Prostate gland (tissue), 2 donors: ENCODE measurements at regions not wholly inside any gene's neighbourhood (a gene's known extent, or its start where the extent isn't known, plus 50 kb on each side); places are given as distances from the start of the nearest gene placed in this dataset.

Experiments
- DNase-seq: peaks from one replicate; pipeline ENCODE4 v3.0.0-alpha.2; 2019; ENCODE audit warnings: low spot score
- H3K27ac ChIP-seq, 2 donors: fragments of 200-600 bp; sonication (generic); 2 replicates each; pipeline ENCODE4 v1.5.1; 2017 to 2019
- H3K27me3 ChIP-seq: fragments of 200-600 bp; sonication (generic); replicated peaks from 2 replicates; pipeline ENCODE4 v1.5.1; 2019; ENCODE audit not compliant: insufficient read depth
- H3K36me3 ChIP-seq, 2 donors: fragments of 200-600 bp; sonication (generic); 1 replicate in 1 of 2; 2 replicates in 1 of 2; pipeline versions ENCODE4 v1.5.1 to v1.8.1; 2017 to 2019
- H3K4me1 ChIP-seq: fragments of 200-600 bp; sonication (generic); replicated peaks from 2 replicates; pipeline ENCODE4 v1.5.1; 2019
- H3K4me3 ChIP-seq, 2 donors: fragments of 200-600 bp; sonication (generic); 2 replicates each; pipeline ENCODE4 v1.5.1; 2017 to 2019
- H3K9me3 ChIP-seq: fragments of 200-600 bp; sonication (generic); 2 replicates; pipeline ENCODE4 v1.5.1; 2017
- POLR2A ChIP-seq: fragments of 450-650 bp; IDR thresholded peaks from one replicate; pipeline ENCODE4 v1.6.1; 2016; ENCODE audit warnings: antibody characterized with exemption, mild to moderate bottlenecking
- POLR2AphosphoS5 ChIP-seq: sonication (generic); formaldehyde crosslinking; IDR thresholded peaks from one replicate; pipeline ENCODE4 v1.6.1; 2017; ENCODE audit warnings: antibody characterized with exemption
- WGBS: methylation state at CpG from one replicate; pipeline ENCODE4 v1.1.5; 2018; 5-methylcytosine and 5-hydroxymethylcytosine counted together
- intact Hi-C: fragments of 100-400 bp; cut with DNase I; formaldehyde crosslinking; loops from one replicate; pipeline ENCODE4 v1.14.2; 2022
- TF ChIP-seq, protein P1 (sequence below), 4 experiments: fragments of 200-600 bp in 2 of 4; fragments of 450-650 bp in 2 of 4; sonication (generic) in 2 of 4; IDR thresholded peaks; 1 replicate in 3 of 4; 2 replicates in 1 of 4; pipeline ENCODE4 v1.5.1; 2016 to 2019; ENCODE audit warnings: antibody characterized with exemption in 4 of 4, mild to moderate bottlenecking in 2 of 4, moderate library complexity in 2 of 4

DNA sequence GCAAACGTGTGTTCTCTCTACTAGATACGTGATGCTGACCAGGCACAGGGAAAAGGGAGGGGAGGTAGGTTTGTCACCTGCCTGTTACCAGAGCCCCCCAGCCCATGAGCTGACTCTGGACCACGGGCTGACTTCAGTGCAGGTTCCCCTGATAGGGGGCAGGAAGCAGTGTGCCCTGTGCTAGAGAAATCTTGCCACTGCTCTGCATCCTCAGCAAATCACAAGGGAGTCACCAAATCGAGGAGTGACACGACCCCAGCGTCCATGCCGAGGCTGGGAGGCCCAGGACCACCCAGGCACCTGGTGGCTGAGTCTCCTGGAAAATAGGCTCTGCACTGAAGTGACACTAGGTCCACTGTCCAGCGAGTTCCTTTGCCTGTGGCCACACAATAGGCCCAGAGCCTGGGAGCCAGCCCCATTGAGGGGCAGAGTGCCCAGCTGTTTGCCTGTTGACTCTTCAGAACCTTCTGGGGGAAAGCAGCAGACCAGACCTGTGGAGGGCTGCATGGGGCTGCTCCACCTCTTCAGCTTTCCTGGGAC lies 99.3 kb downstream of the CTTN start:
- no peak overlapping the region for H3K4me3 ChIP-seq
- H3K36me3 ChIP-seq, result no peaks in the 10 kb centered on the region
- no peaks in the 10 kb centered on the region for H3K4me1 ChIP-seq
- intact Hi-C loops, result no loop called here
- TF ChIP-seq, protein P1, sequence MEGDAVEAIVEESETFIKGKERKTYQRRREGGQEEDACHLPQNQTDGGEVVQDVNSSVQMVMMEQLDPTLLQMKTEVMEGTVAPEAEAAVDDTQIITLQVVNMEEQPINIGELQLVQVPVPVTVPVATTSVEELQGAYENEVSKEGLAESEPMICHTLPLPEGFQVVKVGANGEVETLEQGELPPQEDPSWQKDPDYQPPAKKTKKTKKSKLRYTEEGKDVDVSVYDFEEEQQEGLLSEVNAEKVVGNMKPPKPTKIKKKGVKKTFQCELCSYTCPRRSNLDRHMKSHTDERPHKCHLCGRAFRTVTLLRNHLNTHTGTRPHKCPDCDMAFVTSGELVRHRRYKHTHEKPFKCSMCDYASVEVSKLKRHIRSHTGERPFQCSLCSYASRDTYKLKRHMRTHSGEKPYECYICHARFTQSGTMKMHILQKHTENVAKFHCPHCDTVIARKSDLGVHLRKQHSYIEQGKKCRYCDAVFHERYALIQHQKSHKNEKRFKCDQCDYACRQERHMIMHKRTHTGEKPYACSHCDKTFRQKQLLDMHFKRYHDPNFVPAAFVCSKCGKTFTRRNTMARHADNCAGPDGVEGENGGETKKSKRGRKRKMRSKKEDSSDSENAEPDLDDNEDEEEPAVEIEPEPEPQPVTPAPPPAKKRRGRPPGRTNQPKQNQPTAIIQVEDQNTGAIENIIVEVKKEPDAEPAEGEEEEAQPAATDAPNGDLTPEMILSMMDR (IDR thresholded peaks at IDR 0.05), result no peak
- TF ChIP-seq POLR2AphosphoS5 (no peak), POLR2A (no peak)
- 83% methylated on average over 8 of the region's 8 CpGs for WGBS
- H3K27ac ChIP-seq, result no peak overlapping the region
- no peaks in the 10 kb centered on the region for H3K27me3 ChIP-seq
- DNase-seq, result no peak
- no peaks in the 10 kb centered on the region for H3K9me3 ChIP-seq

DNA sequence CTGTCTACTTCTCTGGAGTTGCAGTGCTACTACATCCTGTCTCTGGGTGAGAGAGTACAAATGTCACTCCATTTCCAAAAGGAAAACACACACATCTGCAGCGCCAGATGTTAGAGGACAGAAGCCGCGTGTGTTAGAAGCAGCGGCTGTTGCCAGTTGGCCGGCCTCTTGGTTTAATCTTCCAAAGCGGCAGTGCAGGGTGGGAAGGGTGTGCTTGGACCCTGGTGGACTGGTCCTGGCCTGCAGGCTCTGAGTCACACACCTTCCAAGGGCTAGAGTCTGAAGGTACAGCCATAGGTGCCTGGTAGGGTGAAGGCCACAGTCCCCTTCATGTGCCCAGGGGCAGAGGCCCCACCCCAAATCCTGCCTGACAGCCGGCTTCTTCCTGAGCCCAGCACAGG lies 99.8 kb downstream of the CTTN start:
- 68% methylated on average over 7 of the region's 7 CpGs for WGBS

DNA sequence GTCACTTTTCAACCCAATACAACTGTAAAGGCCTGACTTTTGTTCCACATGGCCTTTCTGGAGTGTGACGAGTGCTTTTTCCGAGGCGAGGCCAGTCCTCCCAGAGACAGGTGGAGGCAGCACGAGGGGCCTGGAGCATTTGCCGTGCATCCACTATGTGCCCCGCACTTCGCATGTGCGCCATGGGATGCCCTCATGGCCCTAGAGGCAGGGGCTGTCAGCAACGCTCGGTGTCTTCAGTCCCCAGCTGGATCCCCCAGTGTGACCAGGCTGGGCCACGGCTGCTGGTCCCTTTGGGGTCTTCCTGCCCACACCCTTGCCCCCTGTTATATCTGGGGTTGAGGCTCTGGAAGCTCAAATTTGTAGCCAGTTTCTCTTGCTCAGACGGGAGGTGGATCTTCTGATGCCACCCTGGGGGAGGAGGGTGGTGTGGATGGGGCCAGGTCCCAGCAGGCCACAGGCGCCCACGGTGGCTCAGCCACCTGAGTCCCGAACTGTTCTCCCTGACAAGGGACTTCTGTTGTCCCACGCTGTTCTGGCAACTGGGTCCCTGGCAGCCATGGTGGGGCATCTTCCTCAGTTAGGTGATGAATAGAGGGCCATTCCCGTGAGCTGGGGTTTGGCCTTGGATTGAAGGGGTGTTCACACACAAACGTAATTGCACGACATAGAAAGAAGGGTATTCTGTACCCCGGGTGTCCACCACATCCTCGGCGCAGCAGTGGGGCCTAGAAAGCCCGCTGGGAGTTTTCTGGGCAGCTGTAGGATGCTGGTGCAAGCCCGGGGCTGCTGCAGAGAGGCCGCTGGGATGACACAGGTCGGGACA lies 100.9 kb downstream of the CTTN start:
- H3K36me3 ChIP-seq, result no peaks in the 10 kb centered on the region
- intact Hi-C loops, result no loop called here
- WGBS, result 93% methylated on average over 26 of the region's 26 CpGs

More for the DNA sequence above, 99.8 kb downstream of the CTTN start:
- Histone ChIP-seq H3K9me3 (no peaks in the 10 kb centered on the region), H3K27ac (no peak overlapping the region), H3K36me3 (no peaks in the 10 kb centered on the region), H3K27me3 (no peaks in the 10 kb centered on the region), H3K4me1 (no peaks in the 10 kb centered on the region), H3K4me3 (no peak overlapping the region)
- intact Hi-C loops, result no loop called here
- TF ChIP-seq POLR2AphosphoS5 (no peak), POLR2A (no peak)
- TF ChIP-seq, protein P1 (IDR thresholded peaks at IDR 0.05), result no peak
- DNase-seq, result no peak

DNA sequence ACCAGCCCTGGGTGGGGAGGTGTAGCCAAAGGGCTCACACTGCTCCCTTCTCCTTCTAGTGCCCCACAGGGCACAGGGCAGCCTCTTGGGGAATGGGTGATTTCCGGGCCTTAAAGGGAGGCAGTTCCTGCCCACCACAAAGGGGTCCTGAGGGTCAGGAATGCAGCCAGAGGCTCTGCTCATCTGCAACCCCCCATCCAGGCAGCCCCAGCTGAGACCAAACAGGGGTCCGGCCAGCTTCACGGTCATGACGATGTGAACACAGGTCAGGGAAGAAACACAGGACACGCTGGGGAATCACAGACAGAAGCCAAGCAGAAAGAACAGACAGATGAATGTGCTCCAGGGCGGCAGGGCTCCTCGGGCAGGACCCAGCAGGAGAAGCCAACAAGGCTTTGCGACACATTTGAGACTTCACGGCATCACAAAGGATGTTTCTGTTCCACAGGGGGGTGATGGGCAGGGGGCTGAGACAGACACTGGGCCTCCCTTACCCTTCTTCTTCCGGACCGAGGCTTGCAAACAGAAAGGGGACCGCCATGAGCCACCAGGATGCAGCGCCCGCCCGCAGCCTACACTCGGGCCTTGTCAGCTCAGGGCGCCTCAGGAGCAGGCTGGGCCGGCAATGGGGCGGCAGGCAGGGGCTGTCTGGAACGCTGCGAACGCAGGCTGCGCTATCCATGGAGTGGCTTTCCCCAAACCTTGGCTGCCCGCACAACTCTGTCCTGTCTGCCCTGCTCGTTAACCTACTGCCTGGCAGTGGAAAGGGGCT lies 101.9 kb downstream of the CTTN start:
- no peaks in the 10 kb centered on the region for H3K27me3 ChIP-seq
- intact Hi-C loops, result no loop called here
- H3K4me1 ChIP-seq, result no peaks in the 10 kb centered on the region
- no peaks in the 10 kb centered on the region for H3K9me3 ChIP-seq
- TF ChIP-seq POLR2A (no peak), POLR2AphosphoS5 (no peak)
- TF ChIP-seq, protein P1 (IDR thresholded peaks at IDR 0.05), result no peak
- 94% methylated on average over 25 of the region's 25 CpGs for WGBS
- no peak overlapping the region for H3K27ac ChIP-seq
- H3K36me3 ChIP-seq, result no peaks in the 10 kb centered on the region
- no peak overlapping the region for H3K4me3 ChIP-seq
- no peak for DNase-seq

More for the DNA sequence above, 100.9 kb downstream of the CTTN start:
- Histone ChIP-seq H3K4me1 (no peaks in the 10 kb centered on the region), H3K27me3 (no peaks in the 10 kb centered on the region), H3K9me3 (no peaks in the 10 kb centered on the region), H3K27ac (no peak overlapping the region), H3K4me3 (no peak overlapping the region)
- DNase-seq, result no peak
- no peak for TF ChIP-seq POLR2A
- no peak for TF ChIP-seq POLR2AphosphoS5
- TF ChIP-seq, protein P1 (IDR thresholded peaks at IDR 0.05), result no peak
